Fibroblast of skin of left quadriceps (primary cell): ENCODE measurements at regions not wholly inside any gene's neighbourhood (a gene's known extent, or its start where the extent isn't known, plus 50 kb on each side); places are given as distances from the start of the nearest gene placed in this dataset.
A peak's percentile ranks its signal among the peaks of the same experiment; 100 is the strongest.
"Not testable (repeated sequence)": the region's sequence is repeated elsewhere in the genome, so short reads cannot be mapped to it uniquely, and the experiment has no call there.

Experiments
- DNase-seq, 2 experiments: peaks; one replicate each; pipeline ENCODE4 v3.0.0-alpha.2; 2013; ENCODE audit warnings: low read depth in 2 of 2

DNA sequence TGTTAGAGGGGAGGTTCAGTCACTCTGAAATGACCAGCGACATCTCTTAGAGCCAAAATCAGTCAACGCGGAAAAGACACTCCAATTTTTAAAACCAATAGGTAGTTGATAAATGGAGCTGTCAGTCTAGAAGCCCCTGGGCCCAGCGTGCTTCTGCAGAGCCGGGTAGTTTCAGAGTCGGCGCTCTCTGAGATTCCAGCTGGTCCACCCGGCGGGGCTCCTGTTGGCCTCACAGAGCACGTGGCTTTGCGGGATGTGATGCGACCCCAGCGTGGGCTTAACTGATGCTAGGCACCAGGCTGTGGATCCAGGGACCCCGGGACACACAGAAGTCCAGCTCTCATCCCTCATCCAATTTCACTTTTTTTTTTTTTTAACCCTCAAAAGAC is 245.9 kb downstream of the BCL2L11 start:
- DNase-seq, result not testable (repeated sequence)

DNA sequence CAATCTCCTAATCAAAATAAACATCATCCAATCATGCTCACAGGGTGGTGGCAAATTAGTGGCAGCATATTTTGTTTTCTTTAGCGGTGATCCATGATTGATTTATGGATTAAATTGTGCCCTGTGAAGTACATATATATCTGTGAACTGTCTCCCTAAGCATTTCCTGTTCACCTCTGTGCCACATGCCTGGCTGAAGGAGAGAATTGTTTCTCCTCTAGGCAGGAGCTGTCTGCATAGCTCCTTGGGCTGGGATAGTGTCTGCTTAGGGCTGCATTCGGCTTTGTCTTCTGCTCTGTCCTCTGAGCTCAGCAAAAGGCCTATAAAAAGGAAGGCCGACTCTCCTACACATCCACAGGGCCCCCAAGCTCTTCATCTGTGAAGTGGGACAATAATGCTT is 246.4 kb downstream of the BCL2L11 start:
- DNase-seq, result not testable (repeated sequence)

DNA sequence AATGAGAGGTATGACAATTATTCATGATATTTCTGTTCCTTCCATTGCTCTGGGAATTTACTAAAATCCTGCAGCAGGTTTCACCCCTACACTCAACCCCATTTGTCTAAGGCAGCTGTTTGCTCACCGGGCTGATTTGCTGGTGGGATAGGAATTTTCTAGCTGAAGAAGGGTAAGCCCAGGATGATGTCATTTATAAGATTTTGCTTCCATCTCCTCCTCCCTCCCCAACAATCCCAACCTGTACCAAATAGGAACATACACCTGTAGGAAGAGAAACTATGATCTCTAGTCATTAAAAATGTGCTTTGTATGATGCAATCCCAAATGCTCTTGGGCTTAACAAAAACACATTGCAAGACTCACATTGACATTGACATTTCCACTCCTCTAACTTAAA is 247.2 kb downstream of the BCL2L11 start:
- DNase-seq, result peak in 1 of 2 experiments; percentile 4

DNA sequence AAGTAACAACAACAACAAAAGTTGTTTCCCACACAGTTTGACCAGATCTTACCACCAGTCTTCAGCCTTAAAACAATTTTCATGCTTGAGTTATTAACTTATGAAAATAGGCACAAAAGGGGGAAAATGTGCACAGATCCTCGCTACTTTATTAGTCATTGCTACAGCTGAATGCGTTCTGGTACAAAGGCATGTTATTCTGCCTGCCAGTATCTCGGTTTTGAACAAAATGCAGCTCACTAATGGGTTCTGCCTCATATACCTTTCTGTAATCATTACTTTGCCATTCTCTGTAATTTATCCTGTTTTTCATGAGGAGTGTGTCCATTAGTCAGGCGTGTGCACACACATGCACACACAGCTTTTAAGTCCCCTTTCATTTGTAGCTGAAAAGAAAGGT is 247.6 kb downstream of the BCL2L11 start:
- not testable (repeated sequence) for DNase-seq

DNA sequence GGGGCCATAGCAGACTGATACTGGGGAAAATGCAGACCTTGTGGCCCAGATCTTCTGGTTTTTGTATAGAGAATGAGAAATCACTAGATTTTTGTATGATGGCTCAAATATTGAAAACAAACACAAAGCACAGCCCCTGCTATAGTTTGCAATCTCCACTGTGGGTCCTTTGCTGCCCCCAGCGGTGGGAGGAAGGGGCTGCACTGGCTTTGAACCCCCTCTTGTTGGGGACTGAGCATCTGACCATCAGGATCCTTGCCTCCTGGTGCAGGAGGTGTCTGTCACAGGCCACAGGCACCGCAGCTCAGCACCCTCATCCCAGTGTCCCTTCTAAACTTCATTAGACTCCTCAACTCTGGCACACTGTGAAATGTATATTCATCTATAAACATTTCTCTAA is 252.3 kb downstream of the BCL2L11 start:
- not testable (repeated sequence) for DNase-seq

DNA sequence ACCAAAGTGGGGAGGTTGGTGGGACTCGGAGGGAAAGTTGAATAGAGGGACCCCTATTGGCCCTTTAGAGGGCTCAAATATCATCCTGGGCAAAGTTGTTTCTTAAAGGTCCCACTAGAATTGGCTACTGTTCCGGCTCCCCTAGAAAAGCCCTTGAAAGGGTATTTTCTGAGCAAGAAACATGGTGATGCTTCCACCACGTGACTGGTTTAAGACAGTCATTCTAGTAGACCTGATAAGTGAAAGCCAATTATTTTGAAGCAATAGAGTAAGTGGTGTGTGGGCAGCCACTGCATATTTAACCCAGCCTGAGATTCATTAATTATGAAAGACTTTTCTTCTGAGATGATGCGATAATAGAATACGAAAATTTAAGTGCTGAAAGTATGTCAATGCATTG is 253.3 kb downstream of the BCL2L11 start:
- not testable (repeated sequence) for DNase-seq

DNA sequence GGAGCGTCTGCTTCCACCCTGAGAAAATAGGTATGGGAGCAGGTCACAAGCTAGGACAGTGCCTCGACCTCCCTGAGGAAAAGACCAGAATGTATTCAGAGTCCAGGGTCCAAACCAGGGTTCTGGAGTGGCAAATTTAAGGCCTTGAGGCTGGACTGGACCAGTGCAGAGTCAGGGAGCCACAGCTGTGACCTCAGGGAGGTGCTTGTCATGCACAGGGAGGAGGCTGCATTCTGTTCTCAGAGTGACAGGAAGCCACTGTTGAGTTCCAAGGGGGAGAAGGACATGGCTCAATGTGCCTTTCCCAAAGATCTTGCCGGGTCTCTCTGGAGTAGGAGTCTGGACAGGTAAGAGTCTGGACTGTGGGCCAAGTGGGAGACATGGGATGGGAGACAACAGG is 254.0 kb downstream of the BCL2L11 start:
- DNase-seq, result not testable (repeated sequence)

DNA sequence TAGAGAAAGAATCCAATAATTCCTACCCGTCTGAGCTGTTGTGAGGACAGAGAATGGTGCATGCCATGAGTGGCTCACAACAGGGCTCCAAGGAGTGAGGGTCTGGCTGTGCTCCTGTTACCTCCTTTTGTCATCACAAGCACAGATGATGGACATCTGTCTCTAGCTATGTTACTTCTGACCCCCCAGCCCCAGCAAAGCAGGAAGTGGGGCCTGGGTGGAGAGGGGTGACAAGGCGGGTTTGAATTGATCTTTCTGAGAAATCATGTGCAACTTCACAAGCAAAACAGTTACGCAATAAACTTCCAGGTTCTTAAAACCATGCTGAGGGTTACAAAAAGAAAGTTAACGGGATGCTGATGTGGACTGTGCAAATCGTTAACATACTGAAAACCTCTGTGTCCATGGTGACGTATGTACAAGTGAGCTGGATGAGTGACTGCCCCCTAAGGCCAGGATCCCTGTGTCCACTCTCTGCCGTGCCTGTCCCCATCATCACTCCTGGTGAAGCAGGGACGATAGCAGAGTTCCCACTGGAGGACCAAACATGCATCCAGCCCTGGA is 254.7 kb downstream of the BCL2L11 start:
- DNase-seq, result not testable (repeated sequence)

DNA sequence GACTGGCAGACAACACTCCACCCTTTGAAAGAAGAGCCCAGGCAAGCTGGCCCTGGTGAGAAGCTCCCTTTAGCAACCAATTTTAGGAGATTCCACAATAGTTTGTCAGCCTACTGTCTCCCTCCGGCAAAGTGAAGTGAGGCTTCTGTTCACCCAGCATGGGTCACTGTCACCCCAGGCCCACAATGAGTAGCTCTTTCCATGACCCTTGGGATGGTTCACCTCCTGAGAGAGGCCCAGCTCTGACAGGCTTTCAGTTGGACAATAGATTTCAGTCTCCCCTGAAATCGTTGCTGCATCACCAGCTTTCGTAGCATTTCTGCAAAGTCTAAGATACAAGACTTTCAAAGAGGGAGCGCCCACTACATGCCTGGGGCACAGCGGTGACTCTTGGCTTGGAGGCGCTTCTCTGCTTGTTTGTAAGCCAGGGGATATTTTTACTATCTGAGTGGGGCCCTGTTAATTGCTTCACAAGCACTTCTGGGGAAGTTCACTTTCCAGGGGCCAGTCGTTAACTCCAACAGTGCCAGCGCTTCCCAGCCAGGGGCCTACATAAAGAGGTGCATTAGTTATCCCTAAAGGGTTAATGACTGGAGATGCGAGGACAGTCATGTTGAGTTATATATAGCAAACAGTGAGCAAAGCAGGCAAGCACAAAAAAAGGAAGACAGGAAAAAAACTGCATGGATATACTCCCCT is 255.7 kb downstream of the BCL2L11 start:
- not testable (repeated sequence) for DNase-seq

DNA sequence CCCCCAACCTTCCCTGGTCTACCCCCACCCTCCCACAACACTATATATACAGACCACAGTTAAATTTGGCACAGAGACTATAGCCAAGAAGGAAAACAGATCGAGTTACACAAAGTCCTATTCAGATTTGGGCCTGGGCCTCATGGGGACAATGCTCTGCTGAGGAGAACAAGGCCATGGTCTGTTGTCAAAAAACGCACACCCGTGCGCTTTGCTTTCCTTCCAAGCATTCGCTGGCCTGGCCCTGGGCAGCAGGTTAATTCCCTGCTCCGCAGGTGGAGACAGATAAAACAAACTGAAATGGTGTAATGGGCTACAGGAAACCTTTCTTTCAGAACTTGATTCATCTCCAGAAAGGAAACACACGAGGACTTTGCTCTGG is 256.2 kb downstream of the BCL2L11 start:
- not testable (repeated sequence) for DNase-seq

DNA sequence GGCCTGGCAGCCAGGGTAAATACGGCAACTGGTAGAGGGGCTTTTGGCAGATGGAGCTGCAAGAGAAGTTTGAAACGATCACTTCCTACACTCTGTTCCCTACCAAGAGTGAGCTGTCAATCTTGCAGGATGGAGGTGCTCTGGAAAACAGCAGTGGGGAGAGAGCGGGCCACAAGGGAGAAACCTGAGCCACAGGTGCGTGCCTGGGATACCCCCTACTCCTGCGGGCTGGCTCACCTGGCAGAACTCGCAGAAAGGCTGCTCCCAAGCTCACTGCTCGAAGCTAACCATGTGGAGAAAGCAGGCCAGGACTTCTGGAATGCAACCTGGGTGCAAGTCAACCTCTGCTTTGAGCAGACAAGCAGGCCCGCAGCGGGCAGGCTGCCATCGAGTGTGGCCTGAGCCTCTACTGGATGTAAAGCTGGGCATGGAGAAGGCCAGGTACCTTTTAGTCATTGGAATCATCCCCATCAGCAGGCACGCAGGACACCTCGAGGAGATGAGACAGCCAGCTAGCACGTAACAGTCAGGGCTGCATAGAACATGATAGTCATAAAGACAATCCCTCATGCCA is 256.8 kb downstream of the BCL2L11 start:
- DNase-seq, result not testable (repeated sequence)

DNA sequence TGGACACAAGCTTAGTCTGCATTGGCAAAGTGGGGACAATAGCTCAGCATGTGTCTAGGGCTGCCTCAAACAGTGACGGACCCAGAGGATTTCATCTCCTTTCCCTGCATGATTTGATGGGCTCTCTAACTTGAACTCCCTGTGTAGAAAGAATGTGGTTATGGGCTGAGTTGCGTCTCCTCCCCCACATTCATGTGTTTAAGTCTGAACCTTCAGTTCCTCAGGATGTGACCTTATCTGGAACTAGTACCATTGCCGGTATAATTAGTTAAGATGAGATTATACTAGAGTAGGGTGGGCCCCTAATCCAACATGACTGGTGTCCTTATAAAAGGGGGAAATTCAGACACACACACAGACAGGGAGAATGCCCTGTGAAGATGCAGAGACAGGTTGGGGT is 257.6 kb downstream of the BCL2L11 start:
- not testable (repeated sequence) for DNase-seq

DNA sequence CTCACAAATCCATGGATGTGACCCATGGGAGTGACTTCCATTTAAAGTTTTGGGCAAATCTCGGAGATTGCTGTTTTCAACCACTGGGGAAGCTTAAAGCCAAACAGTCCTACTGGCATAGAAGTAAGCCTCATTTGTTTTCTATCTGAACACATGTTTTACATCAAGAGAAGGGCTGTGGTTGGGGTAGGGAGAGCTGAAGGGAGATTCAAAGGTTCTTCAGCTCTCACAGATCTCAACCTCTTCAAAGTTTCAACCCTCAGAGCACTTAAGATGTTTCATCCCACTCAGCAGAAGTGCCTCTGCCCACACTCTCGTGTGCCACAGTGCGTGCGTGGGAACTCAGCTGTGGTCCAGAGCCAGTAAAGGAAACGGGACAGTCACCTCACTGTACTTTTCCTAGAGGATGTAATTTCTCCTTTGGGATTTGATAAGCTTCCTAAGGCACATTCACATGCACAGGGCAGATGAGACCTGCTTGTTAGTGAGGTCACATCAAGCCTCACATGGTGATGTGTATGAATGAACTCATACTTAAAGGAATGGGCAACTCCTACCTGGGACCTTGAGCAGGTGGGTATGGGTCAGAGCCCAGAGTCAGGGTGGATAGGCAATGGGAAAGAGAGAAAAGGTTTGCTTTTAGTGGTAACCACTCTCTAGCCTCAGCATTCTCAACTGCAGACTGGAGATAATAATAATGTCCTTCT is 260.2 kb downstream of the BCL2L11 start:
- not testable (repeated sequence) for DNase-seq

DNA sequence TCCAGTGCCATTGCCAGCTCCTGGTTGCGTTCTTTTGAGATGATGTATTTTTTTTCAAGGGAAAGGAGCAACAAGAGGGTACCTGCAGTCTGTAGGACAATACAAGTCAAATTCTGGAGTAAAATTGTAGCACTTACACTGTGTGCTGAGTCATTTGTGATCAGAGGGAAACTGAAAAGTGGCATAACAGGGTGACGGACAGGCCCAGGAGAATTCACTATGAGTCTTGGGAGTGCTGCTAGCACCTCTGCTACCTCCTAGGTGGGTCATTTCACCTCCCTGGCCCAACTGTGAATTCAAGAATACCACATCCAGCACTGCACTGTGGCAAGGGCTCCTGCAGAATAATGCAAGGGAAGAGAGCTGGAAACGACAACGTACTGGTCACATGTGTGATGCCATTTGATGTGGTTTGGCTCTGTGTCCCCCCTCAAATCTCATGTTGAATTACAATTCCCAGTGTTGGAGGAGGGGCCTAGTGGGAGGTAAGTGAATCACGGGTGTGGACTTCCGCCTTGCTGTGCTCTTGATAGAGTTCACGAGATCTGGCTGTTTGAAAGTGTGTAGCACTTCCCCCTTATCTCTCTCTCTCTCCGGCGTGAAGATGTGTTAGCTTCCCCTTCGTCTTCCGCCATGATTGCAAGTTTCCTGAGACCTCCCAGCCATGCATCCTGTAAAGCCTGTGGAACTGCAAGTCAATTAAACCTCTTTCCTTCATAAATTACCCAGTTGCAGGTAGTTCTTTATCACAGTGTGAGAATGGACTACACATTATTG is 261.0 kb downstream of the BCL2L11 start:
- DNase-seq, result not testable (repeated sequence)

DNA sequence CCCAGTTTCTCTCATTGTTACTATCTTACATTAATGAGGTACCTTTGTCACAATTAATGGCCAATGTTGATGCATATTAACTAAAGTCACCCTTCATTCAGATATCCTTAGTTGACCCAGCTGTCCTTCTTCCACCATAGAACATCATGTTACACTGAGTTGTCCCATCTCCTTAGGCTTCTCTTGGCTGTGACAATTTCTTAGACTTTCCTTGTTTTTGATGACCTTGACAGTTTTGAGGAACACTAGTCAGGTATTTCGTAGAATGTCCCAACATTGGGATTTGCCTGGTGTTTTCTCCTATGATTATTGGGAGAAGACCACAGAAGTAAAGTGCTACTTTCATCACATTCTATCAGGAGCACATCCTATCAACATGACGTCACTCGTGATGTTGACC is 261.8 kb downstream of the BCL2L11 start:
- not testable (repeated sequence) for DNase-seq

DNA sequence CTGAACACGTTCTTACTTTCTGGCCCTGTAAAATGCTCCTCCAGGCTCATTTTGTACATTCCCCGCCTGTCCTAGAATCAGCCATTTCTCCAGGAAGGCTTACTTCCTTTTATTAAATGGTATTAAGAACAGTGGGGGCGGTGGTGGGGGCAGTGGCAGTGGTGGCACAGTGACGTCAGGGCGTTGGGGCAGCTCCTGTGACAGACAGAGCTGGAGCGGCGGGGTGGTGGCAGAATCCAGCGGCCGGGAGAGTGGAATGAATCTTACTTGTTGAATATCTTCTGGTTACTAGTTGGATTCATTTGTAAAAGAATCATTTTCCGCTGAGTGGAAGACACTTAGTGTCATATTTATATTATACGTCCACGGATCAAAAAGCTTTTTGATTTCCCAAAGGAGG is 262.6 kb downstream of the BCL2L11 start:
- not testable (repeated sequence) for DNase-seq

DNA sequence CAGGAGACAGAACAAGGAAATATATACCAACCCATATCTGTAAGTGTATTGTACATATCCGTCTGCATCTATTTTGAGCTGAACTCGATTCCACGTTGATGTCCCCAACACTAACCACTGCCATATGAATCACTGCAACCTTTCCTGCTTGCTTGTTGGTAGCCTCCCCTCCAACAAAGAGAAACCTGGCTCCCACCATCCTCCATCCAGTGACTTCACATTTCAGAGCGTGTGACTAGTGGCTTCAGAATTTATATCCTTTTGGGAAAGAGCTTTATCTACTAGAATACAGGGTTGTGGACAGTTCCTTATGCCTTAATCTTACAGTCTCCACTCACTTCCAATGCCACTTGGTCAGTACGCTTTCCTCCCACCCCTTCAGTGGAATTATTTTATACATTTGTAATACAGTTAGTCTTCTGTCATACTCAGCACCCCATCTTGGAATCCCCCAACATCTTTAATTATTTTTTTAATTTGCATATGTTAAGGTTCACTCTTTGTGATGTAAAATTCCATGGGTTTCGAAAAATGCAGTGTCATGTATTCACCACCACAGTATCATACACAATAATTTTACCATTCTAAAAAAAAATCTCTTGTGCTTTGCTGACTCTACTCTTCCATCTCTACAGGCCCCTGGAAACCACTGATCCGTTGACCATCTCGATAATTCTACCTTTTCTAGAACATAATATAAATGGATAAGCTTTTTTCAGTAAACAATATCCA is 264.7 kb downstream of the BCL2L11 start:
- not testable (repeated sequence) for DNase-seq

DNA sequence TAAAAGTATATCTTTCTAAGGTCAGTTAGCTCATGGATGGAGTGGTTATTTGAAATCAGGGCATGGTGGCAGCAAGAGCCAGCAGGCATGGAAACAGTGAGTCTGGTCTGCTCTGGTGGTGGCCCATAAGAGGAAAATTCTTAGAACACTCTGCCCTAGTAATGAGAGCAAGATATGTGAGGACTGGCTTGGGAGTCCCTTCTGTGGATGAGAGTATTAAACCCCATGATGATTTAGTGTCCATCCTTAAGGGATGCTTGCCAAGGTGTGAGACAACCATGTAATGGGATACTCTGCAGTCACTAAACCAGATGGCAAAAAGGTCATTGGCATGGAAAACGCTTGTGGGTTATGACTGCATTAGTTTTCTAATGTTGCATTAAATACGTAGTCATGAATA is 269.9 kb downstream of the BCL2L11 start:
- not testable (repeated sequence) for DNase-seq

DNA sequence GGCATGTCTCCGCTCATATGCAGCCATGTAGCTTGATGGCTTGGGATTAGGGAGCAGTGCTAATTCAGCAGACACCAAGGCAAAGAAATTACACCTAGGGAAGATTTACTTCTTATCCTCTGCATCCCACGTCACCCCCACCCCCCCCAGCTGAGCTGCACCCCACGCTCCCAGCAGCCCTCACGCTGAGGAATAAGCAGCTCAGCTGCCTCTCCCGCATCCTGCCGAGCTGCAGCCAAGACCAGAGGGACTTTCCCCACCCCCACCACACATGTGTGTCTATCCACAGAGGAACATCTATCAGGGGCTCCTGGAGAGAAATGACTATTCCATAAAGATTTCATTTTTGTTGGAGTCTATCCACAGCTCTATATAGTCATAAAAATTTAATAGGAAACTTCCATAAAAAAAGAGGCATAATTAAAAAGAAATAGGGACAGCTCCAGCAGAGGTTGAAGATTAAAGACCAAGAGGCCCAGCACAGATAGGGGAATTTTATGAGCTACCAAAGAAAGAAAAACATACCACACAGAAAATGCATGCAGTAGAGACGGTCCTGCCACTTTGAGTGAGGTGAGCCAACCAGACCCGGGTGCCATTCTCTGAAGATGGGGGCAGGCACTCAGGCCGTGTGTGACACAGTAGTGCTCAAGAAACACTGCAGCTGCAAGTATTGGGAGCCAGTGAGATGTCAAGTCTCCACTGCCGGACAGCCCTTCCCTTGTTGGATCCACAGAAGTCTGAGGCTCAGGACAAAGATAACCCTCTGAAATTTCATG is 274.8 kb downstream of the BCL2L11 start:
- peak; percentile 22 to 35 for DNase-seq

DNA sequence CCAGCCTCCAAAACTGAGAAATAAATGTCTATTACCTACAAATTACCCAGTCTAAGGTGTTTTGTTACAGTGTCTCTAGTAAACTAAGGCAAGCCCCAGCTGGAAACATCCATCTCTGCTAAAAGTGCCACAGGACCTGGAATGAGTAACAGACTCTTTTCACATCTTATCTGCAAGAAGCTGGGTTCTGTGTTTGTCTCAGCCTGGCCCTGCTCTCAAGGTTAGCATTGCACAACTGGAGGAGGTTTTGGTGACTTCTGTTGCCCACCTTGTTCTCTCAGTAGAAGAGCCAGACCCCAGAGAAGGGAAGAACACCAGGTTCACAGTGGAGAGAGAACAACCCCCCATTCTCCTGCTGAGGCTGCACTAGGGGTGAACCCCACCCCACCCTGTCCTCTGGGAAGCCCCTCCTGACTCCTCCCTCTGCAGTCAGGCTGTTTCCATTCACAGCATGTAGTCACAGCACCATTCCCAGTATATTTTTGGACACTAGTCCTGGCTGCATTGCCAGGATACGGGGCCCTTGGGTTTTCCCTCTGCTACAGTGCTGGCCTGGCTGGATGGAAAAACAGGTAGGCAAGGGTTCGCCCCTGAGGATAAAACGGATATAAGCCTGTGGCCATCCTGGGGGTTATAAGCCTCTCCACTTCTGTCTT is 280.0 kb downstream of the BCL2L11 start:
- not testable (repeated sequence) for DNase-seq
